ENCODE measurements at regions not wholly inside any gene's neighbourhood (a gene's known extent, or its start where the extent isn't known, plus 50 kb on each side); places are given as distances from the start of the nearest gene placed in this dataset.

GRCh38 chr4:27917381-27917780 lies 1056.7 kb downstream of the STIM2 start:
- no peak for DNase-seq (ENCODE audit: insufficient read length, low spot score)
- no peak for FAIRE-seq
- TF ChIP-seq, protein P1, sequence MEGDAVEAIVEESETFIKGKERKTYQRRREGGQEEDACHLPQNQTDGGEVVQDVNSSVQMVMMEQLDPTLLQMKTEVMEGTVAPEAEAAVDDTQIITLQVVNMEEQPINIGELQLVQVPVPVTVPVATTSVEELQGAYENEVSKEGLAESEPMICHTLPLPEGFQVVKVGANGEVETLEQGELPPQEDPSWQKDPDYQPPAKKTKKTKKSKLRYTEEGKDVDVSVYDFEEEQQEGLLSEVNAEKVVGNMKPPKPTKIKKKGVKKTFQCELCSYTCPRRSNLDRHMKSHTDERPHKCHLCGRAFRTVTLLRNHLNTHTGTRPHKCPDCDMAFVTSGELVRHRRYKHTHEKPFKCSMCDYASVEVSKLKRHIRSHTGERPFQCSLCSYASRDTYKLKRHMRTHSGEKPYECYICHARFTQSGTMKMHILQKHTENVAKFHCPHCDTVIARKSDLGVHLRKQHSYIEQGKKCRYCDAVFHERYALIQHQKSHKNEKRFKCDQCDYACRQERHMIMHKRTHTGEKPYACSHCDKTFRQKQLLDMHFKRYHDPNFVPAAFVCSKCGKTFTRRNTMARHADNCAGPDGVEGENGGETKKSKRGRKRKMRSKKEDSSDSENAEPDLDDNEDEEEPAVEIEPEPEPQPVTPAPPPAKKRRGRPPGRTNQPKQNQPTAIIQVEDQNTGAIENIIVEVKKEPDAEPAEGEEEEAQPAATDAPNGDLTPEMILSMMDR (IDR thresholded peaks at IDR 0.05; ENCODE audit: insufficient read depth, missing control alignments), result no peak

DNA sequence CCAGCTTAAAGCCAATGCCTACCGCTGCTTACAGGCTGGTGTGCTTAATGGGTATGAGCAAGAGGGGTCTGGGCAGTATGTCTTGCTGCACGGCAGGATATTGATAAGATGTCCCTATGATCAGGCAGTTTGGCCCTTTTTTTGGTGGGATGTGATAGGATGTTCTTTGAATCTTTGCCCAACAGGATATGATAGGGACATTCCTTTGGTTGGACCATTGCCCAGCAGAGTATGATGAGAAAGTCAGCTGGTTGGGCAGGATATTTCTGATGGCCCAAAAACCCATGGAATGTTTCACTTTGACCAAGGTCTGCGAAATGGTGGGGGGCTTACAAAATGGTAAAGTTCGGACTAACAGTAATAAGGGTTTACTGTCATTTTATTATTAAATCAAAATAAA lies 1060.6 kb downstream of the STIM2 start:
- FAIRE-seq (no peak), DNase-seq (ENCODE audit: insufficient read length, low spot score) (no peak)
- TF ChIP-seq, protein P1 (IDR thresholded peaks at IDR 0.05; ENCODE audit: insufficient read depth, missing control alignments), result no peak

GRCh38 chr4:27928761-27929540 lies 1068.3 kb downstream of the STIM2 start:
- DNase-seq (ENCODE audit: insufficient read length, low spot score), result no peak
- no peak for FAIRE-seq
- TF ChIP-seq, protein P1 (IDR thresholded peaks at IDR 0.05; ENCODE audit: insufficient read depth, missing control alignments), result no peak

DNA sequence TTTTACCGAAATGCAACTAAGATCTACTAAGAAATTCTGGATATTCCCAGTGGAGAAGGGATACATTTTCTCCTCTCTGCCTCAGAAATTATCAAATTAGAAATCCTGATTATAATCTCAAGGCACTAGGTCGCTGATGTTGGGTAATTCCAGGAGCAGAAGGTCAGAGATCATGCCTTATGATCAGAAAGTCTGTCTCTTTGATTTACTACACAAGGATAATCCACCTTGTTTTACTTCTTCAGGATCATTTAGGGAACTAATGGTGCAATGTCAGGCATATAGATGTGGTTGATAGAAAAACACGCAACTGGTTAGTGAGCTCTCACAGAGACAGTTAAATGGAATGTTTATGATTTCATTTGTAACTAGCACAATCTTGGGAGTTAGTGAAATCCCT lies 1069.7 kb downstream of the STIM2 start:
- TF ChIP-seq, protein P1 (IDR thresholded peaks at IDR 0.05; ENCODE audit: insufficient read depth, missing control alignments), result no peak
- no peak for FAIRE-seq

DNA sequence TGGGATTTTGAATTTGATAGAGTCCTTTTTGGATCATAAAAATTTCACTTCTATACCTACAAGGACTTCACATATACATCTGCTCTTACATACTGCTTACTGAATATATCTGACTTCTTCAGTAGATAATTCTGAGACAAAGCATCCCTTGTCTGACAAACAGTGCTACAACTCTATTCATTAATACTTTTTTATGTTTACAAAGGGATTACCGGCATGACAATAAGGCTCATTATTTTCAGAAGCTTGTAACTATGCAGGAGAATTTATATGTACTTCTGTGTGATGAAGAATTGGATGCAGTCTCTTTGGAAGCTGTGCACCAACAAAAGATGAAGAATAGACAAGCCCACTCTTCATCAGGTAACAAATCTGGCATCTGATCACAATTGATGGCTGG lies 1070.3 kb downstream of the STIM2 start:
- DNase-seq (ENCODE audit: insufficient read length, low spot score) (no peak), FAIRE-seq (no peak)
- TF ChIP-seq, protein P1 (IDR thresholded peaks at IDR 0.05; ENCODE audit: insufficient read depth, missing control alignments), result no peak

More for the DNA sequence above, 1069.7 kb downstream of the STIM2 start:
- DNase-seq (ENCODE audit: insufficient read length, low spot score), result no peak

DNA sequence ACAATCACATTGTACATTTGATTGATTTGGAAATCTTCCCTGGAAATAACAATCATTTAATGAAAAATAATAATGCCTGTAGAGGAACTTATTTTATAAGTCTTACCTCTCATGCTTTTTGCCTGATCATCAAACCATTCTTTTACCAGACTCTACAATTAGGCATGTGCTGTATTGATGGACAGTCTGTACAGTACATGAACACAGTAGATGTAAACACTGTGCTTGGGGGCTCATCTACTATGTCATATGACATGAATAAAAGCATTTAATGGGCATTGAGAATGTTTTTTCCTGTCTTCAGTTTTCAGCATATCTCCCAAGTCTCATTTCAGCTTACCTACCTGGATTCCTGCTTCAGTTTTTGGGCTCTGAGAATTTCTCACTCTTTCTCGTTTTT lies 1070.9 kb downstream of the STIM2 start:
- TF ChIP-seq, protein P1 (IDR thresholded peaks at IDR 0.05; ENCODE audit: insufficient read depth, missing control alignments), result no peak

DNA sequence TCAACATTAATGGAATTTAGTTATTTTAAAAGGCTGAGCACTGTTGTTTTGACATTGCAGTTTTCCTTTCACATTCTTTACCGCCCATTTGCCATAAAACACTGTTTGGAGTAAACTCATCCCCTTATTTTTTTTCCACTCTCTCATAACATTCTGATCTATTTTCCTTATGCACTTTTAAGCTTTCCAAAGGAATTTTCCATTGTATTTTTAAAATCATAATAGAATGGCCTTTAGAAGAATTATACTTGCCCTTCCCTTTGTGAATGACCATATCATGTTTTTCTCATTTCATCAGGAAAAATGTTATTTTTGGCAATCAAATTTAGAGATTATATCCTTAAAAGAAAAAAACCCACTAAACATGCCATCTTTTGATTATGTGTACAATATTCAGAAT lies 1074.2 kb downstream of the STIM2 start:
- TF ChIP-seq, protein P1 (IDR thresholded peaks at IDR 0.05; ENCODE audit: insufficient read depth, missing control alignments), result no peak
- FAIRE-seq (no peak), DNase-seq (ENCODE audit: insufficient read length, low spot score) (no peak)

More for the DNA sequence above, 1070.9 kb downstream of the STIM2 start:
- no peak for FAIRE-seq
- DNase-seq (ENCODE audit: insufficient read length, low spot score), result no peak
